HG03571 (cell line): ENCODE measurements at regions not wholly inside any gene's neighbourhood (a gene's known extent, or its start where the extent isn't known, plus 50 kb on each side); places are given as distances from the start of the nearest gene placed in this dataset.
"Not testable (repeated sequence)": the region's sequence is repeated elsewhere in the genome, so short reads cannot be mapped to it uniquely, and the experiment has no call there.

Experiments
- ATAC-seq: cut with Tn5 transposase; IDR thresholded peaks from one replicate; pipeline ENCODE4 v1.9.1; 2021; ENCODE audit not compliant: unreplicated experiment

GRCh38 chr4:123025398-123025797, 103.0 kb upstream of the NUDT6 start:
- ATAC-seq = no peak

GRCh38 chr4:123026015-123026414, 103.6 kb upstream of the NUDT6 start:
- ATAC-seq = not testable (repeated sequence)

GRCh38 chr4:123031664-123032063, 109.3 kb upstream of the NUDT6 start:
- no peak for ATAC-seq

GRCh38 chr4:123034023-123034422, 111.6 kb upstream of the NUDT6 start:
- no peak for ATAC-seq

- ATAC-seq = no peak
Measured at GRCh38 chr4:123035239-123035638, 112.8 kb upstream of the NUDT6 start.

- ATAC-seq = no peak
Measured at GRCh38 chr4:123037804-123038203, 115.4 kb upstream of the NUDT6 start.

GRCh38 chr4:123042095-123042494, 119.7 kb upstream of the NUDT6 start:
- ATAC-seq = no peak

GRCh38 chr4:123043013-123043412, 120.6 kb upstream of the NUDT6 start:
- ATAC-seq = no peak

GRCh38 chr4:123043793-123044425, 121.5 kb upstream of the NUDT6 start:
- ATAC-seq = no peak

GRCh38 chr4:123046096-123046495, 123.7 kb upstream of the NUDT6 start:
- ATAC-seq = no peak

GRCh38 chr4:123050018-123050417, 127.6 kb upstream of the NUDT6 start:
- ATAC-seq = no peak

- no peak for ATAC-seq
Measured at GRCh38 chr4:123052007-123052406, 129.6 kb upstream of the NUDT6 start.

GRCh38 chr4:123055943-123056342, 133.5 kb upstream of the NUDT6 start:
- no peak for ATAC-seq

- no peak for ATAC-seq
Measured at GRCh38 chr4:123060039-123060770, 137.8 kb upstream of the NUDT6 start.

GRCh38 chr4:123064390-123064789, 142.0 kb upstream of the NUDT6 start:
- ATAC-seq = no peak

GRCh38 chr4:123068081-123068480, 145.7 kb upstream of the NUDT6 start:
- no peak for ATAC-seq

- no peak for ATAC-seq
Measured at GRCh38 chr4:123072060-123072459, 149.7 kb upstream of the NUDT6 start.

- no peak for ATAC-seq
Measured at GRCh38 chr4:123073650-123074049, 151.3 kb upstream of the NUDT6 start.

GRCh38 chr4:123077330-123077729, 154.9 kb upstream of the NUDT6 start:
- ATAC-seq = no peak

GRCh38 chr4:123081971-123082370, 159.6 kb upstream of the NUDT6 start:
- no peak for ATAC-seq

GRCh38 chr4:123083646-123084045, 161.2 kb upstream of the NUDT6 start:
- no peak for ATAC-seq

- ATAC-seq = no peak
Measured at GRCh38 chr4:123088501-123088900, 166.1 kb upstream of the NUDT6 start.

GRCh38 chr4:123090886-123091285, 168.5 kb upstream of the NUDT6 start:
- ATAC-seq = no peak
